ENCODE measurements at regions not wholly inside any gene's neighbourhood (a gene's known extent, or its start where the extent isn't known, plus 50 kb on each side); places are given as distances from the start of the nearest gene placed in this dataset.

DNA sequence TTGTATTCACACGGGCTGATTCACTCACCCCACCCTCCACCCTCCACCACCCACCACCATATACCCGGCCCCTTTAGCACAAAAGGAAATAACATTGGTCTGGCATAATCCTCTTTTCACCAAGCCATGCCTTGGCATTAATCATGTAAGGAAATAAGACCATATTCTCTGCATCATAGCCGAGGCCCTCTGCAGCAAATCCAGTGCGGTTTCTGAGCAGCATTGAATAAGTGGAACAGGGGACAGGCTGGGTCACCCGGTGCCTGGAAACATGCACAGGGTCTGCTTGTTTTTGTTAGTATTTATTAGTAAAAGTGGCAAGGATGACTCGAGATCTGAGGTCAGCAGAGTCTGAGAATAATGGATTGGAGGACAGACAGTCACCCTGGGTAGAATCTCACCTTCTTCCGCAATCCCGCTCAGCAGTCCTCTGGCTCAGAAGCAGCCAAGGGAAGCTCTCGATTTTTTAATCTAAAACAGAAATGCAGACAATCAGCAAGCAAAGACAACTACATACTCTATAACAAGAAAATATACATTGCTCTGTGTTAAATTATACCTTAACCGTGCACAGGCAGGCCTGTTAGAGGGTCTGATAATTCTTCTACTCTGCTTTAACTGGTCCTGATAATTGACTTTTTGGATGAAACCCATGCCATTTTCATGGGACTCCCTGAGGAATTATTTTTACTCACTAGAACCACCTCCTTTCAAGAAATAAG lies 52.4 kb upstream of the CDC42BPA start:
- no peak for DNase-seq

DNA sequence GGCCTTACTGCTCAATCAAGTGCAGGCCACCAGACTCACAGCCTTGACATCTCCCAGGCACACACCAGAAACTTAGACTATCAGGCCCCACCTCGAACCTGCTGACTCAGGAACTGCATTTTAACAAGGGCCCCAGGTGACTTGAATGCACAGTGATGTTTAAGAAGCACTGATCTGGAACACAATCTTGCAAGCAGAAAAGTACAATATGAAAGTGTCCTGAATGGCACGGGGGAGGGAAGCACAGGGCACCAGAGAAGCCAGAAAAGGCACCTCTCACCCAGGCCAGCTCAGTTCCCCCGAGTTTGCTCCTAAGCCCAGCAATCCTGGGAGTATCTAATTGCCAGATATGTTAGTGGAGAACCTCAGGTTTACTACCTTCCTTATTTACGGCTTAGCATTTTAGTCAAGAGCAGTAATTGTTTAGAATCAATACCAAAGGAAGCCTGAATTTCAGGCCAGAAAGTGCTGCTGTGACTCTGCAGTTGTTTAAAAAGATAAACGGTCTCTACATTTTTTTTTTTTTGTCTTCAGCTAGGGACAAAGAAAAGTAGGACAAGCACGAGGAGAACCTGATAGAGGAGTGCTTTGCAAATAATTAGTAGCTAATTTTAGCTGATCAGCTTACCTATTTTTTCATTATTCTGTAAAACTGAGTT lies 50.9 kb upstream of the CDC42BPA start:
- no peak for DNase-seq
